COLO668 (cell line): ENCODE measurements at regions not wholly inside any gene's neighbourhood (a gene's known extent, or its start where the extent isn't known, plus 50 kb on each side); places are given as distances from the start of the nearest gene placed in this dataset.

Source experiments
- DNase-seq: peaks from one replicate; lab custom pipeline; 2025; ENCODE audit not compliant: unreplicated experiment; lab: John Stamatoyannopoulos, UW

GRCh38 chr10:81013771-81014170 is 476.1 kb downstream of the SH2D4B start:
- no peak for DNase-seq

- DNase-seq = peak; percentile 1
Observed at GRCh38 chr10:81019029-81019890, 481.6 kb downstream of the SH2D4B start.

GRCh38 chr10:81021428-81022129 is 483.9 kb downstream of the SH2D4B start:
- no peak for DNase-seq

GRCh38 chr10:81026591-81026990 is 488.9 kb downstream of the SH2D4B start:
- no peak for DNase-seq

GRCh38 chr10:81027223-81027622 is 489.5 kb downstream of the SH2D4B start:
- DNase-seq = no peak

GRCh38 chr10:81027706-81028105 is 490.0 kb downstream of the SH2D4B start:
- no peak for DNase-seq

- no peak for DNase-seq
Observed at GRCh38 chr10:81031774-81032173, 494.1 kb downstream of the SH2D4B start.

GRCh38 chr10:81034383-81034782 is 496.7 kb downstream of the SH2D4B start:
- DNase-seq = no peak

- no peak for DNase-seq
Observed at GRCh38 chr10:81036257-81036656, 498.6 kb downstream of the SH2D4B start.

- DNase-seq = no peak
Observed at GRCh38 chr10:81040031-81040430, 502.3 kb downstream of the SH2D4B start.

GRCh38 chr10:81040940-81041339 is 503.2 kb downstream of the SH2D4B start:
- no peak for DNase-seq

GRCh38 chr10:81042647-81043046 is 504.9 kb downstream of the SH2D4B start:
- no peak for DNase-seq

GRCh38 chr10:81065474-81065873 is 527.8 kb downstream of the SH2D4B start:
- no peak for DNase-seq

- DNase-seq = no peak
Observed at GRCh38 chr10:81068460-81068859, 530.8 kb downstream of the SH2D4B start.

- DNase-seq = no peak
Observed at GRCh38 chr10:81071087-81071796, 533.5 kb downstream of the SH2D4B start.

- DNase-seq = no peak
Observed at GRCh38 chr10:81073155-81073554, 535.5 kb downstream of the SH2D4B start.

GRCh38 chr10:81081887-81082620 is 544.4 kb downstream of the SH2D4B start:
- DNase-seq = no peak

- DNase-seq = no peak
Observed at GRCh38 chr10:81082621-81083376, 545.1 kb downstream of the SH2D4B start.

- DNase-seq = no peak
Observed at GRCh38 chr10:81093056-81093455, 555.4 kb downstream of the SH2D4B start.

GRCh38 chr10:81095238-81095637 is 557.5 kb downstream of the SH2D4B start:
- no peak for DNase-seq
